HG03064 (cell line): ENCODE measurements at regions not wholly inside any gene's neighbourhood (a gene's known extent, or its start where the extent isn't known, plus 50 kb on each side); places are given as distances from the start of the nearest gene placed in this dataset.

ENCODE experiments used
- ATAC-seq: cut with Tn5 transposase; IDR thresholded peaks from one replicate; pipeline ENCODE4 v1.9.1; 2021; ENCODE audit warnings: low read depth; ENCODE audit not compliant: unreplicated experiment

DNA sequence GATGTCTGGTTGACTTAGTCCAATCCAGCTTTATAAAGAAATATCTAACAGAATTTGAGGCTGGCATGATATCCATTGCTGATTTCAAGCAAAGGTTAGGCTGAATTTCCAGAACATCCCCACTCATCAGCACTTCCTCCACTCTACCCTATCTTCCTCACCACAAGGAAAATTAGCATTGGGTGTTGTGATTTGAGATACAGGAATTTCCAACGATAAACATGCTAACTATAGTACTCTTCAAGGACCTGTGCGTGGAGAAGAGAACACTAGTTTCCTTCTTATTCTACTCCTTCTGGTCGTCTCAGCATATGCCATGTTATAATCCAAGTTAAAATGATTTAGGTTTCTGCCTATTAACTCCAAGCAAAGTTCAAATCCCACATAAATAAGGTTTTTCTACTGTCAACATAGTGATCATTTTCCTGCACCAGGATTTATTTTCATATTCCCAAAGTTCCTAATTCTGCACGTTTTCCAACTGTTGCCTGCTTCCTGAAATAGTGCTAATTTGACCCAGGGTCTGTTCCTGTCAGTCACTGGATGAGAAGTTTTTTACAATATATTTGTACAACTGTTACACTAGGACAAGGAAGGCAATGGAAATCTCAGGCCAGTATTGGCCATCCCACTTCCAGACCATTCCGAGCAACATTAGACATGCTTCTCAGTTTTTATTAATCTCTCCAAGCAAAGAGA, 177.6 kb upstream of the EDNRA start:
- ATAC-seq = no peak

DNA sequence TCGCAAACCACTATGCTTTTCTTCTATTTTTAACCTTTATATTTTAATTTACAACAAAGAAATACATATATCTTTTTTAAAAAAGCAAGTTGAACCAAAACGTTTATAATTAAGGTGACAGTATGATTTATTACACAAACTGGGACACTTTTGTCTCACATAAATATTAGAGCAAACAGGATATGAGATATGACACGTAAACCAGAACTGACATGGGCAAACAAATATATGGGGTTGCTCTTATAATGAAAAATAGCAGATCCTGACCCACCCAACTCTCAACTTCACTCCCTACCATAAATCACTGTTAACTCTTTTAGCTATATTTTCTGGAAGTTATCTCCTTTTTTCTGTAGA, 177.0 kb upstream of the EDNRA start:
- ATAC-seq = no peak

DNA sequence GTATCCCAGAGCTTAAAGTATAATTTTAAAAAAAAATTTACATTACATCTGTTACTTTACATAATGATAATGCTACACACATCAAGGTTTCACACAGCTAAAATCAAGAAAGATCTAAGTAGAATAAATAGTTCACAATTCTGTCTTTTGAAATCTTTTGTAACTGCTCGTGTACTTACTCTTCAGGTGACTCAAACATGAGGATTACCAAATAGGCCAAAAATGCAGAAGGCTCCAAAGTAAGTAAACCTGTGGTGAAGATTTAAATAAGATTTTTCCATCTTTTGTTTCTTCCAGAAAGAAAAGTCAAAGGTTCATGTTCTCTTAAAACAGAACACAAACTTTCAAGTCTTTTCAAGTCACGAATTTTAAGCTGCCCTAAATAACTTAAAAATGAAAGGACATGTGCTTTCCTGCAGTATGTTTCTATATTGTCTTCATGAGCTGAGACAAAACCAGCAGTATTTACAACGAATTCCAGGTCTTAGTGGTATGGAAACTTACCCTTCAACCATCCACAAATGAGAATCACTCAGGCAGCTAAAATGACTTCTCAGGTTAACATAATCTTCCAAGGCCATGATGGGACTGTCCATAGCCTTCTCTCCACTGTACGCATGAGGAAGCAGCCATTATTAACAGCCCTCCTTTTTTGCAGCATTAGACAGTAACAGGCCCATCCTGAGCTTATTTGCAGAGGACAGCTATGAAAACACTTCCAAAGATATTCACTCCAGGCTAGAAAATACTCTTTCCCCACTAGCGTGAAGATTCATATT, 172.8 kb upstream of the EDNRA start:
- no peak for ATAC-seq

DNA sequence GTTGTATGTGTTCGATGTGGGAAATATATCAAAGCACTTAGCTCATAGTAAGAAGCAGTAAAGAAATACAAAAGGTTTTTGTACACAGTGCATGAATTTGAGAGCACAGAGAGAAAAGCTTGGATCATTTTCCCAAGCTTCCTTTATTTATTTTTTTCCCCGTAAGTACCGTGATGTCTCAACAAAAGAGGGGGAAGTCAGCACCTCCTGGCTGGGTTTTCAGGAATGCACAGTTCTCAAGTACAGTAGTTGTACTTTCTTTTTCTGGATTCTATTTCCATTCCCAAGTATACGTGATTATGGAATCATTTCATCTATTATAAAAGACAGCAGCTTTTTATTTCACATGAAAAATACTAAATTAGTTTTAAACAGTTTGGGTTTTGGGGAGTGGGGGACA, 171.5 kb upstream of the EDNRA start:
- no peak for ATAC-seq

DNA sequence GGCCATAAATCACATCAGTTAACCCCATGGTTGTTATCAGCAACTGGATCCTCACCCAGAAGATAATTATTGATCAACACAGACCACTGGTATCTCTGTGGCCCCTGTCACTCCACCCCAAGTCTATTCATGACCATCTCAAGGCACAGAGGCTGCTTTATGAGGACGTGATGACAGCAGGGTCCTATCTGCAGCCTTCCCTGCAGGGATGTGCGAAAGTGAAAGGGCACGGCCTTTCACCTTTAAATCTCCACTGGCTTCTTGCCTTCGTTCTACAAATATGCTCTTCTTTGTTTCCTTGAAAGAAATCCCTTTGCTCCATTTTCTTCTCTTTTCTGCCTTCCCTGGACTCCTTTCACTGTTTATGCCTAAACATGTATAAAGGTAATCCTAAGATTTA, 170.6 kb upstream of the EDNRA start:
- no peak for ATAC-seq

DNA sequence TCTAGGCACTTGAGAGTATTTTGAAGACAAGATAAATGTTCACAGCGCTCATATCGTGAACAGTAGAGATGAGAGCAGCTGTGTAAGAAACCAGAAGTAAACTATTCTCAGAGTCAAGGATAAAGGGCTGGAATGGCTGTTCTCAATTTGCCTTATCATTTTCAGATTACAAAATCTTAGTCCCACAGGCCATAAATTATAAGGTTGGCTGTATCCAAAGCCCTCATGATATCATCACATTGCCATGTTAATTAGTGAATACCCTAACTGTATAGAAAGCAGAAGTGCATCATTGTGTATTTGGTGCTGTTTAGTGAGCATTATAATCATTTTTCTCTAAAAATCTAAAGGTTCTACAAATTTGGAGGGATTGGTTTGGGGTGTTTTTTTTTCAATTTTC, 168.9 kb upstream of the EDNRA start:
- no peak for ATAC-seq

DNA sequence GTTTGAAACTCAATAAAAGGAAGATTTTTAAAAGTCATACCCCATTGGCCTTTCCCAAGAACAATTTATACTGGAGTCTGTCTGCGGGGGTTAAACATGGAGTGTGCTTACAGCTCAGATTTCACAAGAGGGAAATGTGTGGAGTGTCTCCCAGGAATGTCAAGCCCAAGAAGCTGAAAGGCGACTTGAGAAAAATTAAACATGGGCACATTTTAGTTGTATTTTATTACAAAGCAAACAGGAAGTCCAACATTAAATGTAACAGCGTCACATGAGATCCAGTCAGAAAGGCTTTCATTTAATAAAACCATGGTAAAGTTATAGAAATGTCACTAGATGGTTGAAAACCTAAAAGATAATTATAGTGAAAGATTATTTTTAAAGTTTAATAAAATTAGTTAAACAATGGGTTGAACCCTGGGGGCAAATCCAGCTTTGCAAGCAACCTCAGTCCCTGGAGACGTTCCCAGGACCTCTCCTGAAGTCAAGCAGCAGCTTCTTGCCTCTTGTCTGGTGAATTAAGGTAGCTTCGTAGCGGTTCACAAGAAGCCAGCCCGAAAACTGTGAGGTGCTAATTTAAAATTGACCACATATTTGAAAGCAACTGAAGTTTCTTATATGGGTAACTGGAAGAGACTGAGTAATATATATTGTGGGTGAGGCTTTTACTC, 168.4 kb upstream of the EDNRA start:
- ATAC-seq = no peak

DNA sequence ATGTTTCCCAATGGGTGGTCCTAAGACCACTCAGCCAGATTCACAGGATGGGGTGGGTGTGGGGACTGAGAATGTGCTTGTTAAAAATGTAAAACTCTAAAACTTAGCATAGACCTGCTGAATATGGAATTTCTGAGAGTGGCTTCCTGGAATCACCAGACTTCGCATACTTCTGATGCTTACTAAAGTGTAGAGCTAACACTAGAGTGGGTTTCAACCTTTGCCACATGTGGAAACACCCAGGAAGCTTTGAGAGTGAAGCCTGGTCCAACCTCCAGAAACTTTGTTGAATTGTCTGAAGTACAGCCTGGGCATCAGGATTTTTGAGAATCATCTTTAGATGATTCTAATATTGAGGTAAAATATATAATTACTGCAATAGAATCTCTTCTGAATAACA, 167.8 kb upstream of the EDNRA start:
- no peak for ATAC-seq

DNA sequence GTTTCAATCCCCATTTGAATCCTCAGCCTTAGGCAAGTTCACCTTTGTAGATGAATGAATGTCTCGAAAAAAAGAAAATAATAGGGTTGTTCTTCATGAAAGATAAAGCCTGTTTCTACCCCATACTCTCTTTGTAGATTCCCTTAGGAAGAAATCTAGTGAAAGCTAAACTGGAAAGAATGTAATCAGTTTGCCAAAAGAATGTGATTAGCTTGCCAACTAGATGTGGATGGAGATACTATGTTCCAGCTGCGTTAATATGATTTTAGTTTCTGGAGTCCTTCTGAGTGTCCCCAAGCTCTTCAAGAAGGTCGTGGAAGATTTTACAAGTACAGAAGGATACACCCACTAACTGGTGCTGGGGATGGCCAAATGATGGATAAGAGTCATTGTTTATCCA, 162.3 kb upstream of the EDNRA start:
- no peak for ATAC-seq

DNA sequence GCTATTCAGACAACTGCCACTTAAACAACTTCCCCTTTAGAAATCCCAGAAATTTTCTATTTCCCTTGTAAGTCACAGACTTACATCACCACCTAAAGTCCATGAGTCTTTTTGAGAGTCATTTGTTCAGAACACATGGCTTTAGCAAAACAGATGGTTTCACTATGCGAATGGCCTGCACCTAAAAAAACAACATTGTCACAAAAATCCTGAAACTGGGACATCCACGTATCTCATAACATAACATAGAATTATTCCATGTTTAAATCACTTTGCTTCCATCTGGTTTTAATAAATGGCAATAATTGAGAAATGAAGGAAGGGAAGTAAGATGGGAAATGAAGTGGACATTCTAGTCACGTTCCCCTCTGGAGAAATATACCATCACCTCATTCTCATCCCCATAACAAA, 155.3 kb upstream of the EDNRA start:
- no peak for ATAC-seq

DNA sequence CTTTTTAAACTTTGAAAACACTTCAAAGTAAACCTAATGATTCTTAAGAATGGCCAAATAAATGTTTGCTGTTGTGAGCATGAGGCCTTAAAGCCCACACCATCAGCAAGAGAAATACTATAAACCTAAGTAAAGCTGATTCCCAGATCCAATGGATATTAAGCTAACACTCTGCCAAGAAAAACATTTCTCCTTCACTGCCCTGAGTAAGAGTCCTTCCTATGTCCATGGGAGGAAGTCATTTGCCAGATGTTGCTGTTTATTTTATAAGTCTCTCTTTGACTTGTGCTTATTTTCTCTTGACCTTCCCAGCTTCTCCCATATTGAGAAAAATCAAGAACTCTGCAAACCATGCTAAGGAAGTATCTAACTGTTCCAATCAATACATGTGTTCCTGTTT, 154.3 kb upstream of the EDNRA start:
- ATAC-seq = no peak

DNA sequence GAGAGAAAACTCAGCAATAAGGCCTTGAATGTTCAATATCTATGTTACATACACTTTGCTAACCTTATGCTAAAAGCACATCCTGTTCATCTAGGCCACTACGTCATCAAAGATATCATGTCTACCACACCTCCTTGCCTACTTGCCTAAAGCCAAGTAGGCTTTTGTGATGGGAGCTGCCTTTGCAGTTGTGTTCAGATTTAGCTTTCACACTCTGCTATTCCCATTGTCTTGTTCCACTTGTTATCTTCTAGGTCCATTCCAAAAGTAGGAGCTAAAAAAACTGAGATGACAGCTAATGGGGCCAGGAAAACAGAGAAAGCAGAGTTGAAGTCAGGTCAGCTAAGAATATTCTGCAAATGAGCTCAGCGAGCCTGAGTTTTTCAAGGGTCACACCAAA, 153.6 kb upstream of the EDNRA start:
- no peak for ATAC-seq

DNA sequence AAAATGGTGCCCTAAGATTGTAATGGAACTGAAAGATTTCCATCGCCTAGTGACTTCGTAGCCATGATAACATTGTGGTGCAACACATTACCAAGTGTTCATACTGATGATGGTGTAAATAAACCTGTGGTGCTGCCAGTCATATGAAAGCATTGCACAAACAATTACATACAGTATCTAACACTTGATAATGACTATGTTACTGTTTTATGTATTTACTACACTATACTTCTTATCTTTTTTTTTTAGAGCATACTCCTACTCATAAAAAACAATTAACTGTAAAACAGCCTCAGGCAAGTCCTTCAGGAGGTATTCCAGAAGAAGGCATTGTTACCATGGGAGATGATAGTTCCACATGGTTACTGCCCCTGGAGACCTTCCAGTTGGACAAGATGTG, 152.7 kb upstream of the EDNRA start:
- no peak for ATAC-seq

DNA sequence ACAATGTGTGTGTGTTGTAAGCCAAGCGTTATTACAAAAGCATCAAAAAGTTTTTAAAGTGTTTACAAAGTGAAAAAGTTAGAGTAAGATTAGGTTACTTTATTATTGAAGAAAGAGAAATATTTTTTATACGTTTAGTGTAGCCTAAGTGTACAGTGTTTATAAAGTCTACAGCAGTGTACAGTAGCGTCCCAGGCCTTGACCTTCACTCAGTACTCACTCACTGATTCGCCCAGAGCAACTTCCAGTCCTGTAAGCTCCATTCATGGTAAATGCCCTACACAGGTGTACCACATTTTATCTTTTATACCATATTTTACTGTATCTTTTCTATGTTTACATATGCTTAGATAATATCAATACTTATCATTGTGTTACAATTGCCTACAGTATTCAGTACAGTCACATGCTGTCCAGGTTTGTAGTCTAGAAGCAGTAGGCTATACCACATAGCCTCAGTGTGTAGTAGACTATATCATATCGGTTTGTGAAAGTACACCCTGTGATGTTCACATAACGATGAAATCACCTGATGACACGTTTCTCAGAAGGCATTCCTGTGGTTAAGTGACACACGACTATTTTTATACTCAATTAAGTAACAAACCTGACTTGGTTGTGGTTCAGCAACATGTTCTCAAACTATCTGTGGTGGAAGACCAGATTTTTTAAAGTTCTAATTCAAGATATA, 152.0 kb upstream of the EDNRA start:
- ATAC-seq = no peak

DNA sequence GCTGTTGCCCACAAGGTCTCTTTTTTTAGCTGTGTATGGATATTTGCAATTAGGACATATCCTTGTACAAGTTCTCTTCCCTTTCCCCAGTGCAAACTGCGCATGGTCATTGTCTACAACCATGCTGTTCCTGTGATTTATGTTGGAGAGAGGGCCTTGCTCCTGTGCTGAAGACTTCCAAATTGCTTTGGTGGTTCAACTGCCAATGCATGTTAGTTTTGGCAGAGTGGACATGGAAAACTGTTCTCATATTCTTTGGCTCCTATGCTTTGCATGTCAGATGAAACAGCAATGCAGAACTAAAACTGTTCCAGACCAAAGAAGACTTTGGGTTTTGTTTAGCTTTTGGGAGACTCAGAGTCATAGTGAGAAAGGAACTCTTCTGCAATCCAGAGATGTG, 148.8 kb upstream of the EDNRA start:
- no peak for ATAC-seq

DNA sequence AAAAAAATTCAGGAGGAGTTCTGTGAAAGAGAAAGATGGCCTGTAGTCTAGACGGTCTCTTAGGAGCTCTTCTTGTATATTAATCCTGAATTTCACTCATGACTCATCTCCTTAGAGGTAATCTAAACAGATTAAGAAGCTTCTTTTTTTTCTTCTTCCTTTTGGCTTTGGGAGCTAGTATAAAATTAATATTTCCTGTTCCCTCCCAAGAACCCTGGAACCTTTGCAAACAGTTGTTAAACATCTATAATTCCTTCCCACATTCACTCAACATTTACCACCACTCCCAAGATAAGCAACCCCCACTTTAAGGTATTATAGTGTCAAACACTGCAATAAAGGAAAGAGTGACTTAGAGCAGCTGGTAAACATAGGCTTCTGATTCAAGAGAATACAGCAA, 146.4 kb upstream of the EDNRA start:
- no peak for ATAC-seq

DNA sequence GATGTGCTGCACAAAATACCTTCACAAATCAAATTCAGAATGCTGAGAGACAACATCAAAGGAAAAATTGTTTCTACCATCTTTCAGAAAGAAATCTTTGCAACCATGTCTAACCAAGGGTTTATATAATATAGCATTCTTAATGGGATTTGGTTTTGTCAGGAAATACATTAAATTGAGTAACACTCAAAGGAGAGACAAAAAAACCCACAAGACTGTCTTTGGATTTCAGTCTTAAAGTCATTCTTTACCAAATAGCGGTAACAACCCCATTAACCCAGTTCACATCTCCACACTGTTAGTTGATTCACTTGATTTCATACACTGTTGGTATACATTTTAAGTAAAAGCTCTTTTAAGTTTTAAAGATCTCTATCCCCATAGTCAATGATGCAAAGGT, 145.7 kb upstream of the EDNRA start:
- ATAC-seq = no peak

DNA sequence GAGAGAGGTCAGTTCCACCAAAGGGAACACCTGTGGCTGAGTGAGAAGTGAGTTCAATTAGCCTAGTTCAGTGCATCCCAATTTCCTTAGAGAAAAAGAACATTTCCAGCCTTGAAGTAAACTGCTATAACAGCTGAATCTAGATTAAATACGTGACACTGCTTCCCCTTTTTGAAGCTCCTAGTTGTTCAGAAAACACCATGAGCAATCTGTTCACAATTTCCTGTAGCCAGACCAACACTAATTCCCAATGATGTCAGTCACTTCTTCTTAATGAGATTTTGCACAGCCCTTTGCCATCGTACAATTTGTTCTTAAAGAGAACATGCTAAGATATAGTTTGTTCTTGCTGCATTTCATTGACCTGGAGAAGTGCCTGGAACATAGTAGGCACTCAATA, 144.6 kb upstream of the EDNRA start:
- no peak for ATAC-seq

DNA sequence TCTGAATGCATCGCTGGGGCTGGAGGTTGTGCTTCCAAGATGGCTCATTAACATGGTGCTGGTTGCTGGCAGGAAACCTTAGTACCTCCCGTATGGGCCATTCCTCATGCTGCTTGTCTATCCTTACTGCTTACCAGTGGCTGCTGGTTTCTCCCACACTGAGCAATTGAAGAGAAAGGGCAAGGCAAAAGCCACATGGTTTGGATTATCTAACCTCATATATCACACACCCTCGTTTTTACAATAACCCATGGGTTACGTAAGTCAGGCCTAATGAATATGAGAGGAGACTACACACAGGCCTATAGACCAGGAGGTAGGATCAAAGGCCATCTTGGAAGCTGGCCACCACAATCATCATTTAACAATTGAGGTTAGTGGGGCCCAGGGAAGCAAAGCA, 141.8 kb upstream of the EDNRA start:
- ATAC-seq = no peak

DNA sequence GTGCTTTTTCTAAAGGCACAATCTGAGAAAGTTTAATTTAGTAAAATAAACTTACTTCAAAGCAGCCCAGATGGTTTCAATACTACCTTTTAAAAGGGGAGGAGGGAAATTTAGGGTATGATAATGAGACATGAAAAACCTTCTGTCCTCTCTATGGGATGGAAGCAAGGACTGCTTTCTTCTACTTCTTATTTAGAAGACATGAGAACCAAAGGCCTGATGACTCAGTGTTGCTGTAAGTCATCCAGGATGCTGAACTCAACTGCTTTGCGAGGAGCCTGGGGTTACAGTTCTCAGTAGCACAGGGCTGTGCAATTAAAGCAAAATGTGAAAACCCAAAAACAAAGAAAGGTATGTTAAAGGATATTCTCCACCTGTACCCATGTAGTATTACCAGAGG, 140.8 kb upstream of the EDNRA start:
- ATAC-seq = no peak

DNA sequence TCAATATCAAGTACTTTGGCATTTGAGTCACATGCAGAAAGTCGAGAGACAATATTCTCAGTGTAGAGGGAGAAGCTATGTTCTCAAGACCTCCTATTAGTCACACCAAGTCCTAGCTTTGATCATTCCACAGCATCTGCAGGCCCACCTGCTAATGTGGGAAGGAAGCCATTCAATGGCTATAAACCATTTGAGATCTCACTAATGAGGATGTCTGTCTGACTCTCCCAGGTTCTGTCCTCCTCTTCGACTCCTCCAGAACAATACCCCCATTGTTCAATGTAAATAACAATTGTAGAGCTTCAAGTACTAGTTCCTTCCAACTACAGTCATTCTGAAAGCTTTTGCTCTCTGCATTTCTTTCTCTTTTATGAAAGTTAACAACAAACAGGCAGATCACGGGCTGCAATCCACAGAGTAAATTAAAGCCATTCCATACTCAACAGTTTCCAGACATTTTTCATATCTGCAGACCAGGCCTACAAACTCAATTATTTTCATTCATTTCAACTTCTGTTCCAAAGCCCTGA, 140.2 kb upstream of the EDNRA start:
- no peak for ATAC-seq
